ENCODE measurements at regions not wholly inside any gene's neighbourhood (a gene's known extent, or its start where the extent isn't known, plus 50 kb on each side); places are given as distances from the start of the nearest gene placed in this dataset.

DNA sequence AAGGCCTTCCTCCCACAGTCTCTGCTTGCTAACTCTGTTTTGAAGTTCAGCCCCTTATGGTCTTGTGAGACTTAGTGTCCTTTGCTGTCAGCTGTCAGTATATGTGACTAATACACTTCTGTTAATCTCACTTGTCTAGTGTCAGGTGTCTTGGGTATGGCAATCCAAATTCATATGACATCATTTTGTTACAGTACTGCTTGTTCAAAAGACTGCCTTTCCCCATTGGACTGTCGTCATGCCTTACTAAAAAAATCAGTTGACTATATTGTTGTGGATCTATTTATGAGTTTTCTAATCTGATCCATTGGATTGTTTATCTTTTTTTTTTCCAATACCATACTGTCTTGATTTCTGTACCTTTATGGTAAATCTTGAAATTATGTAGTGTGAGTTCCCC, 611.4 kb upstream of the HS6ST1 start:
- H3K36me3 ChIP-seq (ENCODE audit: insufficient read depth, low read length, poor library complexity, severe bottlenecking): no peaks in the 10 kb centered on the region
- no peak for DNase-seq (ENCODE audit: low spot score)
- ChIA-PET CTCF (no interaction called here), POLR2A (ENCODE audit: low non-redundant PET) (no interaction called here)
- no peak for TF ChIP-seq EZH2 (IDR thresholded peaks at IDR 0.05; ENCODE audit: borderline replicate concordance, low read depth, low read length, poor library complexity, severe bottlenecking)
- TF ChIP-seq, protein P1, sequence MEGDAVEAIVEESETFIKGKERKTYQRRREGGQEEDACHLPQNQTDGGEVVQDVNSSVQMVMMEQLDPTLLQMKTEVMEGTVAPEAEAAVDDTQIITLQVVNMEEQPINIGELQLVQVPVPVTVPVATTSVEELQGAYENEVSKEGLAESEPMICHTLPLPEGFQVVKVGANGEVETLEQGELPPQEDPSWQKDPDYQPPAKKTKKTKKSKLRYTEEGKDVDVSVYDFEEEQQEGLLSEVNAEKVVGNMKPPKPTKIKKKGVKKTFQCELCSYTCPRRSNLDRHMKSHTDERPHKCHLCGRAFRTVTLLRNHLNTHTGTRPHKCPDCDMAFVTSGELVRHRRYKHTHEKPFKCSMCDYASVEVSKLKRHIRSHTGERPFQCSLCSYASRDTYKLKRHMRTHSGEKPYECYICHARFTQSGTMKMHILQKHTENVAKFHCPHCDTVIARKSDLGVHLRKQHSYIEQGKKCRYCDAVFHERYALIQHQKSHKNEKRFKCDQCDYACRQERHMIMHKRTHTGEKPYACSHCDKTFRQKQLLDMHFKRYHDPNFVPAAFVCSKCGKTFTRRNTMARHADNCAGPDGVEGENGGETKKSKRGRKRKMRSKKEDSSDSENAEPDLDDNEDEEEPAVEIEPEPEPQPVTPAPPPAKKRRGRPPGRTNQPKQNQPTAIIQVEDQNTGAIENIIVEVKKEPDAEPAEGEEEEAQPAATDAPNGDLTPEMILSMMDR (conservative IDR thresholded peaks at IDR 0.05; ENCODE audit: low read depth, low read length): no peak
- peaks cover 16% of the 10 kb centered on the region for H3K27me3 ChIP-seq (replicated peaks; ENCODE audit: insufficient read depth, low read depth, low read length, poor library complexity)
- intact Hi-C loops (cut with micrococcal nuclease; ENCODE audit: unreplicated experiment): no loop called here
- H3K4me1 ChIP-seq (ENCODE audit: insufficient read depth, low read length, poor library complexity, severe bottlenecking): no peaks in the 10 kb centered on the region
- no peak overlapping the region for H3K4me3 ChIP-seq (ENCODE audit: low read depth, low read length, poor library complexity, severe bottlenecking)
- no TSS peak for BruUV-seq (replicated peaks)
- no peaks in the 10 kb centered on the region for H3K9me3 ChIP-seq (ENCODE audit: low read depth, low read length, poor library complexity, severe bottlenecking)
- H3K27ac ChIP-seq (ENCODE audit: low read depth, low read length, poor library complexity, severe bottlenecking): no peak overlapping the region

DNA sequence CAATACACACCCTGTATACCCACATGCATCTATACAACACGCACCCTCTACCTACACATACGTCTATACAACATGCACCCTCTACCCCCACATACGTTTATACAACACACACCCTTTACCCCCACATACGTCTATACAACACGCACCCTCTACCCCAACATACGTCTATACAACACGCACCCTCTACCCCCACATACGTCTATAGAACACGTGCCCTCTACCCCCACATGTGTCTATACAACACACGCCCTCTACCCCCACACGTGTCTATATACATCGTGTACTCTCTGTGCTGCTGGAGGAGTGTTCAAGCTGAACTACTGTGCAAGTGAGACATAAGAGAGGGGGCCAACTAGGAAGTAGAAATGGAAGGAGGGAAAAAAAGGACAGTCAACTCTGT, 621.7 kb upstream of the HS6ST1 start:
- no peak overlapping the region for H3K27ac ChIP-seq (ENCODE audit: low read depth, low read length, poor library complexity, severe bottlenecking)
- no peak overlapping the region for H3K4me3 ChIP-seq (ENCODE audit: low read depth, low read length, poor library complexity, severe bottlenecking)
- no peaks in the 10 kb centered on the region for H3K4me1 ChIP-seq (ENCODE audit: insufficient read depth, low read length, poor library complexity, severe bottlenecking)
- DNase-seq (ENCODE audit: low spot score): no peak
- no peaks in the 10 kb centered on the region for H3K9me3 ChIP-seq (ENCODE audit: low read depth, low read length, poor library complexity, severe bottlenecking)
- no TSS peak for BruUV-seq (replicated peaks)
- intact Hi-C loops (cut with micrococcal nuclease; ENCODE audit: unreplicated experiment): no loop called here
- TF ChIP-seq, protein P1 (conservative IDR thresholded peaks at IDR 0.05; ENCODE audit: low read depth, low read length): no peak
- TF ChIP-seq EZH2 (IDR thresholded peaks at IDR 0.05; ENCODE audit: borderline replicate concordance, low read depth, low read length, poor library complexity, severe bottlenecking): no peak
- ChIA-PET CTCF (no interaction called here), POLR2A (ENCODE audit: low non-redundant PET) (no interaction called here)
- no peaks in the 10 kb centered on the region for H3K36me3 ChIP-seq (ENCODE audit: insufficient read depth, low read length, poor library complexity, severe bottlenecking)
- H3K27me3 ChIP-seq (replicated peaks; ENCODE audit: insufficient read depth, low read depth, low read length, poor library complexity): no peaks in the 10 kb centered on the region

DNA sequence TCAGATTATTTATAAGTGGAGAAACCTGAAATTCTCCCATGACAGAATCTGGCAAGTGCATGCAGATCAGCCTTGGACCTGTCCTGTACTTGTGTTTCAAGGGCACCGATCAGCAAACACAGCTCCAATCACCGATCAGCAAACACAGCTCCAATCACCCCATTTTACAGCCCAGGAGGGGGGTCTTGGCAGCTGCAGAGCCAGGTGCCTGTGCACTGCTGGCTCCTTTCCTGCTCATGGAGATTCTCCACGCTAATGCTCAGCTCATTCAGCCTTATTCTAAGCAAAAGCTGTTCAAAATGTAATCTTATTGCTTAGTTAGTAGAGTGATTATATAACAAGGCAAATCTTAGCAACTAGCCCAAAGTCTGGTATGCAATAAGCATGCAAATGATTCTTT, 623.1 kb upstream of the HS6ST1 start:
- no peaks in the 10 kb centered on the region for H3K27me3 ChIP-seq (replicated peaks; ENCODE audit: insufficient read depth, low read depth, low read length, poor library complexity)
- ChIA-PET CTCF (no interaction called here), POLR2A (ENCODE audit: low non-redundant PET) (no interaction called here)
- no peaks in the 10 kb centered on the region for H3K4me1 ChIP-seq (ENCODE audit: insufficient read depth, low read length, poor library complexity, severe bottlenecking)
- no peak for DNase-seq (ENCODE audit: low spot score)
- intact Hi-C loops (cut with micrococcal nuclease; ENCODE audit: unreplicated experiment): no loop called here
- H3K36me3 ChIP-seq (ENCODE audit: insufficient read depth, low read length, poor library complexity, severe bottlenecking): no peaks in the 10 kb centered on the region
- TF ChIP-seq, protein P1 (conservative IDR thresholded peaks at IDR 0.05; ENCODE audit: low read depth, low read length): no peak
- TF ChIP-seq EZH2 (IDR thresholded peaks at IDR 0.05; ENCODE audit: borderline replicate concordance, low read depth, low read length, poor library complexity, severe bottlenecking): no peak
- BruUV-seq (replicated peaks): no TSS peak
- no peak overlapping the region for H3K27ac ChIP-seq (ENCODE audit: low read depth, low read length, poor library complexity, severe bottlenecking)
- H3K9me3 ChIP-seq (ENCODE audit: low read depth, low read length, poor library complexity, severe bottlenecking): no peaks in the 10 kb centered on the region
- H3K4me3 ChIP-seq (ENCODE audit: low read depth, low read length, poor library complexity, severe bottlenecking): no peak overlapping the region

All from A673 (cell line).